ENCODE measurements at regions not wholly inside any gene's neighbourhood (a gene's known extent, or its start where the extent isn't known, plus 50 kb on each side); places are given as distances from the start of the nearest gene placed in this dataset.
"Not testable (repeated sequence)": the region's sequence is repeated elsewhere in the genome, so short reads cannot be mapped to it uniquely, and the experiment has no call there.

DNA sequence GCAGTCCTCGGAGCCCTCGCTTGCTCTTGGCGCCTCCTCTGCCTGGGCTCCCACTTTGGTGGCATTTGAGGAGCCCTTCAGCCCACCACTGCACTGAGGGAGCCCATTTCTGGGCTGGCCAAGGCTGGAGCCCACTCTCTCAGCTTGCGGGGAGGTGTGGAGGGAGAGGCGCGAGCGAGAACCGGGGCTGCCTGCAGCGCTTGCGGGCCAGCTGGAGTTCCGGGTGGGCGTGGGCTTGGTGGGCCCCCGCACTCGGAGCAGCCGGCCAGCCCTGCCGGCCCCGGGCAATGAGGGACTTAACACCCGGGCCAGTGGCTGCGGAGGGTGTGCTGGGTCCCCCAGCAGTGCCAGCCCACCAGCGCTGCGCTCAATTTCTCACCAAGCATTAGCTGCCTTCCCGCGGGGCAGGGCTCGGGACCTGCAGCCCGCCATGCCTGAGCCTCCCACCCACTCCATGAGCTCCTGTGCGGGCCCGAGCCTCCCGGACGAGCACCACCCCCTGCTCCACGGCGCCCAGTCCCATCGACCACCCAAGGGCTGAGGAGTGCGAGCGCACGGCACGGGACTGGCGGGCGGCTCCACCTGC, 81.4 kb upstream of the CDH9 start:
- H2BK20ac ChIP-seq (ENCODE audit: low read length); H3K79me2 ChIP-seq (ENCODE audit: control insufficient read depth in 1 of 2, insufficient read depth in 2 of 2, low read length in 2 of 2); H3K4me3 ChIP-seq (ENCODE audit: extremely low read depth in 1 of 4, insufficient read depth in 2 of 4, low read depth in 3 of 4, low read length in 4 of 4); H3K23ac ChIP-seq (ENCODE audit: insufficient read length); H3K56ac ChIP-seq (replicated peaks; ENCODE audit: insufficient read length, low read depth, low read length); DNase-seq (ENCODE audit: low read depth in 1 of 2, low spot score in 2 of 2); H3K79me1 ChIP-seq (ENCODE audit: low read depth, low read length); H2AK5ac ChIP-seq (ENCODE audit: low read depth, low read length); H4K5ac ChIP-seq (ENCODE audit: insufficient read length, low read depth, low read length); H3K4ac ChIP-seq (replicated peaks; ENCODE audit: insufficient read length, low read depth, low read length); H3K27ac ChIP-seq (ENCODE audit: low read depth, low read length); H4K91ac ChIP-seq (replicated peaks; ENCODE audit: insufficient read length, low read length); H3K23me2 ChIP-seq (ENCODE audit: low read depth, low read length); H2BK5ac ChIP-seq (ENCODE audit: low read depth, low read length); H3K4me1 ChIP-seq (replicated peaks in 1 of 4; ENCODE audit: control insufficient read depth in 3 of 4, insufficient read depth in 4 of 4, low read length in 3 of 4); H3K9me3 ChIP-seq (ENCODE audit: insufficient read depth in 2 of 2, low read depth in 1 of 2, low read length in 1 of 2); H2AFZ ChIP-seq (ENCODE audit: low read length); H2BK15ac ChIP-seq (ENCODE audit: low read length); H3K9ac ChIP-seq (replicated peaks in 1 of 4; ENCODE audit: extremely low read depth in 1 of 4, low read depth in 3 of 4, low read length in 3 of 4); H4K20me1 ChIP-seq (replicated peaks in 1 of 2; ENCODE audit: control insufficient read depth in 1 of 2, insufficient read depth in 2 of 2, low read length in 2 of 2); H2BK120ac ChIP-seq (replicated peaks; ENCODE audit: low read depth, low read length); H2BK12ac ChIP-seq (ENCODE audit: low read depth, low read length); H3K36me3 ChIP-seq (ENCODE audit: control insufficient read depth in 2 of 4, insufficient read depth in 4 of 4, low read length in 3 of 4); H3K14ac ChIP-seq (ENCODE audit: insufficient read length); H3K27me3 ChIP-seq (replicated peaks in 1 of 4; ENCODE audit: control insufficient read depth in 3 of 4, extremely low read depth in 1 of 4, insufficient read depth in 3 of 4, low read length in 3 of 4); H3K4me2 ChIP-seq (ENCODE audit: insufficient read depth in 1 of 2, low read depth in 2 of 2, low read length in 2 of 2); FAIRE-seq; H3K18ac ChIP-seq (ENCODE audit: extremely low read depth, low read length); POLR2A ChIA-PET (ENCODE audit: partially characterized antibody): not testable (repeated sequence)
- CTCF ChIA-PET (ENCODE audit: partially characterized antibody) = interaction anchor here (0.6 kb wide), 1 partner anchor 684 kb away, joined by 3 read pairs; no protein-coding TSS in a partner anchor
- peak overlapping the region; percentile 51; the same call in 1 of the 2 replicates for H4K8ac ChIP-seq (ENCODE audit: extremely low read depth, insufficient read depth, low read length)
- WGBS, 2 experiments (ENCODE audit: extremely low coverage in 1 of 2, insufficient coverage in 1 of 2, insufficient read length in 1 of 2, insufficient replicate concordance in 2 of 2, low coverage in 1 of 2, low lambda C conversion rate in 2 of 2, missing lambda C conversion rate in 1 of 2) = 84% methylated on average over 7 of the region's 38 CpGs; no CpG with 5 or more reads in 1 of the 2 experiments

All from H1 (cell line).